RWPE1 (cell line): ENCODE measurements at regions not wholly inside any gene's neighbourhood (a gene's known extent, or its start where the extent isn't known, plus 50 kb on each side); places are given as distances from the start of the nearest gene placed in this dataset.
"Not testable (repeated sequence)": the region's sequence is repeated elsewhere in the genome, so short reads cannot be mapped to it uniquely, and the experiment has no call there.

ENCODE experiments used
- CTCF ChIA-PET: fragments of 350-600 bp; sonication (Branson Sonifier 250); formaldehyde crosslinking; extraction: SDS; loops from one replicate; lab custom pipeline; 2021; lab: Yijun Ruan, JAX
- POLR2A ChIA-PET: fragments of 400-600 bp; formaldehyde crosslinking; extraction: SDS; loops from one replicate; lab custom pipeline; 2020; ENCODE audit warnings: antibody characterized with exemption; ENCODE audit not compliant: low non-redundant PET; lab: Yijun Ruan, JAX
- DNase-seq: peaks from one replicate; pipeline ENCODE4 v3.0.0; 2012; ENCODE audit warnings: low spot score
- H3K27ac ChIP-seq: fragments of 450-650 bp; 2 replicates; pipeline ENCODE4 v1.5.1; 2017
- TF ChIP-seq, protein P1 (sequence below): fragments of 450-650 bp; conservative IDR thresholded peaks from 2 replicates; pipeline ENCODE4 v1.5.1; 2017; ENCODE audit warnings: low read depth, mild to moderate bottlenecking

DNA sequence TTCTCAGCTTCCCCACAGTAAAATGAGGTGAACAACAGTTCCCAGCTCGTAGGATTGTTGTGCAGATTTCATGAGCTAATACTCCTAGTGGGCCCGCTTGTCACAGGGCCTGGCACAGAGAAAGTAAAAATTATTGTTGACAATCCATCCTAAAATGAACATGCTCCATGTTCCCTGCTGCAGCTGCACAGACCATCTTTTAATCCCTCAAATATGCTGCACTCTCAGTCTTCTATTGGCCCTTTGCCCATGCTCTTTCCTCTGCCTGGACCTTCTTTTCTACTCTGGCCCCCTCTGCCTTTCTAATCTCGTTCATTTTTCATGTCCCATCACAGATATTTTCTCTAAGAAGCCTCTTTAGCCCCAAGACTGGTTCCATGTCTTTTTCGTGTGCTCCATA lies 117.7 kb upstream of the NR3C1 start:
- TF ChIP-seq, protein P1, sequence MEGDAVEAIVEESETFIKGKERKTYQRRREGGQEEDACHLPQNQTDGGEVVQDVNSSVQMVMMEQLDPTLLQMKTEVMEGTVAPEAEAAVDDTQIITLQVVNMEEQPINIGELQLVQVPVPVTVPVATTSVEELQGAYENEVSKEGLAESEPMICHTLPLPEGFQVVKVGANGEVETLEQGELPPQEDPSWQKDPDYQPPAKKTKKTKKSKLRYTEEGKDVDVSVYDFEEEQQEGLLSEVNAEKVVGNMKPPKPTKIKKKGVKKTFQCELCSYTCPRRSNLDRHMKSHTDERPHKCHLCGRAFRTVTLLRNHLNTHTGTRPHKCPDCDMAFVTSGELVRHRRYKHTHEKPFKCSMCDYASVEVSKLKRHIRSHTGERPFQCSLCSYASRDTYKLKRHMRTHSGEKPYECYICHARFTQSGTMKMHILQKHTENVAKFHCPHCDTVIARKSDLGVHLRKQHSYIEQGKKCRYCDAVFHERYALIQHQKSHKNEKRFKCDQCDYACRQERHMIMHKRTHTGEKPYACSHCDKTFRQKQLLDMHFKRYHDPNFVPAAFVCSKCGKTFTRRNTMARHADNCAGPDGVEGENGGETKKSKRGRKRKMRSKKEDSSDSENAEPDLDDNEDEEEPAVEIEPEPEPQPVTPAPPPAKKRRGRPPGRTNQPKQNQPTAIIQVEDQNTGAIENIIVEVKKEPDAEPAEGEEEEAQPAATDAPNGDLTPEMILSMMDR: no peak
- H3K27ac ChIP-seq: no peak overlapping the region
- CTCF ChIA-PET: interaction anchor here (0.6 kb wide), 1 partner anchor 77 kb away, joined by 3 read pairs; no protein-coding TSS in a partner anchor
- DNase-seq: no peak
- POLR2A ChIA-PET: no interaction called here

DNA sequence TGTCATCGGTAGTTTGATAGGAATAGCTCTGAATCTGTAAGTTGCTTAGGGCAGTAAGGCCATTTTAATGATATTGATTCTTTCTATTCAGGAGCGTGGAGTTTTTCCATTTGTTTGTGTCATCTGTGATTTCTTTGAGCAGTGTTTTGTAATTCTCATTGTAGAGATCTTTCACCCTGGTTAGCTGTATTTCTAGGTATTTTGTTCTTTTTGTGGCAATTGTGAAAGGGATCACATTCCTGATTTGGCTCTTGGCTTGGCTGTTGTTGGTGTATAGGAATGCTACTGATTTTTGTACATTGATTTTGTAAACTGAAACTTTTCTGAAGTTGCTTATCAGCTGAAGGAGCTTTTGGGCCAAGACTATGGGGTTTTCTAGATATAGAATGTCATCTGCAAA lies 115.7 kb upstream of the NR3C1 start:
- H3K27ac ChIP-seq, CTCF ChIA-PET, DNase-seq, POLR2A ChIA-PET: not testable (repeated sequence)

DNA sequence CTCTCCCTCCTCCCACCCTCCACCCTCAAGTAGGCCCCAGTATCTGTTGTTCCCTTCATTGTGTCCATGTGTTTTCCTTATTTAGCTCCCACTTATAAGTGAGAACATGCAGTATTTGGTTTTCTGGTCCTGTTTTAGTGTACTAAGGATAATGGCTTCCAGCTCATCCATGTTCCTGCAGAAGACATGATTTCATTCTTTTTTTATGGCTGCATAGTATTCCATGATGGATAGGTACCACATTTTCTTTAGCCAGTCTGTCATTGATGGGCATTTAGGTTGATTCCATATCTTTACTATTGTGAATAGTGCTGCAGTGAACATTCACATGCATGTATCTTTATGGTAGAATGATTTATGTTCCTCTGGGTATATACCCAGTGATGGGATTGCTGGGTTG lies 114.3 kb upstream of the NR3C1 start:
- CTCF ChIA-PET, DNase-seq, POLR2A ChIA-PET, H3K27ac ChIP-seq: not testable (repeated sequence)

DNA sequence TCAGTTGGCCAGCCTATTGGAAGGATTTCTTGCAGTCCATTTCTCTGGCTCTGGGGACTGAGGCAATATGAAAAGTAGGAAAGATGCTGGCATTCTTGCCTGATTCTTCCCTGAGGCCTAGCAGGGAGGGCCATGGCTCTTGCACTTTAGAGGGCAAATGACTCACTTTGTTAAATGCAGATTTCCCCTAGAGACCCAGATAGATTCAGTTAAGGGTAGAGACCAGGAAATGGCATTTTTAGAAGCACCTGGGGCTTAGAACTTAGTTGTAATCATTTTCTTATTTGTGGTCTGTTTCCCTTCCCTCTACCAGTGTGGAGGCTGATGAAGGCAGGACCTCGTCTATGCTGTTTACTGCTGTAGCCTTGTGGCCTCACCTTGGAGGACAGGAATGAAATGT lies 112.8 kb upstream of the NR3C1 start:
- TF ChIP-seq, protein P1: no peak
- POLR2A ChIA-PET: no interaction called here
- CTCF ChIA-PET: no interaction called here
- no peak overlapping the region for H3K27ac ChIP-seq
- no peak for DNase-seq

DNA sequence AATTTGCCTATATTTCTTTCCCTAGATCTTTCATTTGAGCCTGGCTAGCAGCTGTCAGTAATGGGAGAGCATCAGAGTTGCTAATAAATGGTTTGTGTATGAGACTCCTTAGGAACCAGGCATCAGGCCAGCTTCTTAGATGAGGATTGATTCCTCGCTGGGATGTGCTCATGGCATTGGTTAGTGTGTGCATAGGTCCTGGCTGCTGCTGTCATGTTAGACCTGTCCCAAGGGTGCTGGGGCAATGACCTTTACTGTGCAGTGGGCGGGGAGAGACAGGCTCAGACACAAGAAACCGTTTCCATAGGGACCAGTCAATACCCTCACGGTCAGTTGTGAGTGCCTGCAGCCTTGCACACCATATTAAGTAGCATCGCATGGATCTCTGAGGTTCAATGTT lies 112.3 kb upstream of the NR3C1 start:
- TF ChIP-seq, protein P1: no peak
- CTCF ChIA-PET: no interaction called here
- H3K27ac ChIP-seq: no peak overlapping the region
- POLR2A ChIA-PET: no interaction called here
- DNase-seq: no peak

DNA sequence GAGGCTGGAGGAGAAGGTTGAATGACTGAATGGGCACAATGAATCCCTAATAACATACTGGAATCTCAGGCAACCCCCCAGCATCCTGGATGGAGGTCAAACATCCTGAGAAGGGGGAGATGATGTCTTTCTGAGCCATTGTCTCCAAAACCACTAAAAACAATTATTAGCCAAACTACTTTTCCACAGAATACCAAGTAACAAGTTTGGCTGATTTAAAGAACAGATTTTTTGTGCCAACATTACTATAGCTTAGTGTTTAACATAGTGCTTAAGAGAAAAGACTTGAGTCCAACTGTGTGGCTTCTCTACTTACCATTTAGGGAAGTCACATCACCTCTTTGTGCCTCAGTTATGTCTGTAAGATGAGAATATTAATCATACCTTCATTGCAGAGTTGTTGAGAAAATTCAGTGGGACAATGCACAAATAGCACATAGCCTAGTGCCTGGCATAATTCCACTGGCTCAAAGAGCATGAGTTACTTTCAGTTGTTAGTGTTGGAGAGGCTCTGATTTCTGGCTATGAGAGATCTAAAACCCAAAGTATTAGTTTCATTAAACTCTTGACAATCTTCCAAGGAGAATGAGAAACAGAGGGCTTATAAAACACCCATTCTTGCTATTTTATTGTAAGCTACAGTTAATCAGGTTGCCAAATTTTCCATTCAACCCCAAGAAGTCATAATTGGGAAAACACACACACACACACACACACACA lies 111.3 kb upstream of the NR3C1 start:
- CTCF ChIA-PET: no interaction called here
- POLR2A ChIA-PET: no interaction called here
- TF ChIP-seq, protein P1: no peak
- H3K27ac ChIP-seq: no peak overlapping the region
- no peak for DNase-seq

DNA sequence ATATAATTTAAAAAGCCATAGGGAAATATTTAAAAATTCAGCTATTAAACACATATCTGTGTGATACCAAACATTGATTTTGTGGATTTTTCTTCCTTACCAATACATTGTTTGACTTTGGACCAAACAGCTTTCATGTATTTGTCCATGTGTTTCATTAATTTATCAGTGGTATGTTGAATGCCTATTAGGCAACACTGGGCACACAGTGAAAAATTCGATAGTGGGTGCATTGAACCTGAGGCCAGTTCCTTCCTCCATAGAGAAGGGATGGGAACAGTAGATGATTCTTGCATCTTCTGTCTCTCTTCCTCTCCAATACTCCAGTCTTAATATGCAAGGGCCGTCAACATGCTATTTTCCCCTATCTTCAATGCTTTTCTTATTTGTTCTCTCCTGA lies 110.2 kb upstream of the NR3C1 start:
- ChIA-PET CTCF (no interaction called here), POLR2A (no interaction called here)
- no peak for DNase-seq
- H3K27ac ChIP-seq: no peak overlapping the region
- TF ChIP-seq, protein P1: no peak
